HL-60 (cell line): ENCODE measurements at regions not wholly inside any gene's neighbourhood (a gene's known extent, or its start where the extent isn't known, plus 50 kb on each side); places are given as distances from the start of the nearest gene placed in this dataset.

ENCODE experiments used
- DNase-seq, 2 experiments: peaks; one replicate each; pipeline ENCODE4 v3.0.0-alpha.2; 2010 to 2020; ENCODE audit warnings: low read depth in 1 of 2, low spot score in 1 of 2
- H3K27ac ChIP-seq: fragments of 250-450 bp; sonication (Bioruptor Pico); replicated peaks from 2 replicates; pipeline ENCODE4 v1.5.1; 2020; ENCODE audit warnings: mild to moderate bottlenecking, moderate library complexity
- H3K27me3 ChIP-seq: fragments of 250-450 bp; sonication (Bioruptor Pico); 2 replicates; pipeline ENCODE4 v1.5.1; 2021; ENCODE audit warnings: mild to moderate bottlenecking, moderate library complexity; ENCODE audit not compliant: insufficient read depth, poor library complexity, severe bottlenecking
- H3K4me3 ChIP-seq: replicated peaks from 2 replicates; pipeline ENCODE4 v1.5.1; 2011; ENCODE audit warnings: mild to moderate bottlenecking, control low read depth, low read length; ENCODE audit not compliant: insufficient read depth
- GABPA ChIP-seq: IDR thresholded peaks from 2 replicates; pipeline ENCODE4 v1.6.1; 2012; ENCODE audit warnings: low read depth
- POLR2AphosphoS5 ChIP-seq: IDR thresholded peaks from 2 replicates; pipeline ENCODE4 v1.6.1; 2012; ENCODE audit warnings: low read depth
- REST ChIP-seq: IDR thresholded peaks from 2 replicates; pipeline ENCODE4 v1.6.1; 2012; ENCODE audit warnings: low read depth; ENCODE audit not compliant: insufficient replicate concordance
- SPI1 ChIP-seq: IDR thresholded peaks from 2 replicates; pipeline ENCODE4 v1.6.1; 2012; ENCODE audit warnings: low read depth, mild to moderate bottlenecking, borderline replicate concordance
- TF ChIP-seq, protein P1 (sequence below): IDR thresholded peaks from one replicate; pipeline ENCODE4 v1.5.1; 2011; ENCODE audit warnings: low read length, control low read depth, inconsistent platforms; ENCODE audit not compliant: insufficient read depth

DNA sequence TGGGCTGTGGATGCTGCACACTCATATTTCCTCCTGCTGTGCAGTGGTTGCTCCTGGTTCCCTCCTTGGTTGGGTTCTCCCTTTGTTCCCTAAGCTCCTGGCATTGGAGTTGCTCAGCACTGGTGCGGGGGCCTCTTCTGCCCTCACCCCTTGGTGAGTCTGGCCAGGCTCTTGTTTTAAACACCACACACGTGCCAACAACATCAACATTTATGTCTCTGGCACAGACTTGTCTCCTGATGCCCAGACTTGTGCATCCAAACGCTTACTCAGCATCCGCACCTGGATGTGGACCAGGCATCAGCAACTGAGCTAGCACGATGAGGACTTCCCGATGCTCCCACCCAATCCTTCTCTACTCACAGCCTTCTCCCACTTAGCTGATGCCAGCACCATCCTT, 627.6 kb downstream of the NPHP4 start:
- Histone ChIP-seq H3K27ac (no peak overlapping the region), H3K4me3 (no peak overlapping the region), H3K27me3 (no peaks in the 10 kb centered on the region)
- no peak for DNase-seq
- TF ChIP-seq SPI1 (no peak), POLR2AphosphoS5 (no peak), GABPA (no peak), REST (no peak)
- TF ChIP-seq, protein P1, sequence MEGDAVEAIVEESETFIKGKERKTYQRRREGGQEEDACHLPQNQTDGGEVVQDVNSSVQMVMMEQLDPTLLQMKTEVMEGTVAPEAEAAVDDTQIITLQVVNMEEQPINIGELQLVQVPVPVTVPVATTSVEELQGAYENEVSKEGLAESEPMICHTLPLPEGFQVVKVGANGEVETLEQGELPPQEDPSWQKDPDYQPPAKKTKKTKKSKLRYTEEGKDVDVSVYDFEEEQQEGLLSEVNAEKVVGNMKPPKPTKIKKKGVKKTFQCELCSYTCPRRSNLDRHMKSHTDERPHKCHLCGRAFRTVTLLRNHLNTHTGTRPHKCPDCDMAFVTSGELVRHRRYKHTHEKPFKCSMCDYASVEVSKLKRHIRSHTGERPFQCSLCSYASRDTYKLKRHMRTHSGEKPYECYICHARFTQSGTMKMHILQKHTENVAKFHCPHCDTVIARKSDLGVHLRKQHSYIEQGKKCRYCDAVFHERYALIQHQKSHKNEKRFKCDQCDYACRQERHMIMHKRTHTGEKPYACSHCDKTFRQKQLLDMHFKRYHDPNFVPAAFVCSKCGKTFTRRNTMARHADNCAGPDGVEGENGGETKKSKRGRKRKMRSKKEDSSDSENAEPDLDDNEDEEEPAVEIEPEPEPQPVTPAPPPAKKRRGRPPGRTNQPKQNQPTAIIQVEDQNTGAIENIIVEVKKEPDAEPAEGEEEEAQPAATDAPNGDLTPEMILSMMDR, result no peak

- no peak for DNase-seq
- TF ChIP-seq POLR2AphosphoS5 (no peak), REST (no peak), GABPA (no peak), SPI1 (no peak)
- TF ChIP-seq, protein P1, result no peak
- no peak overlapping the region for H3K4me3 ChIP-seq
- H3K27ac ChIP-seq, result no peak overlapping the region
- no peaks in the 10 kb centered on the region for H3K27me3 ChIP-seq
Observed at GRCh38 chr1:5354681-5355080, 637.5 kb downstream of the NPHP4 start.

- TF ChIP-seq, protein P1, result no peak
- TF ChIP-seq REST (no peak), POLR2AphosphoS5 (no peak), SPI1 (no peak), GABPA (no peak)
- no peak overlapping the region for H3K27ac ChIP-seq
- no peaks in the 10 kb centered on the region for H3K27me3 ChIP-seq
- H3K4me3 ChIP-seq, result no peak overlapping the region
- no peak for DNase-seq
Observed at GRCh38 chr1:5351366-5351765, 640.9 kb downstream of the NPHP4 start.
